H9 (cell line): ENCODE measurements at regions not wholly inside any gene's neighbourhood (a gene's known extent, or its start where the extent isn't known, plus 50 kb on each side); places are given as distances from the start of the nearest gene placed in this dataset.
A peak's percentile ranks its signal among the peaks of the same experiment; 100 is the strongest.

Experiments used
- DNase-seq: peaks from one replicate; pipeline ENCODE4 v3.0.0-alpha.2; 2017
- H2AFZ ChIP-seq: one replicate; pipeline ENCODE4 v1.6.1; 2013; ENCODE audit warnings: mild to moderate bottlenecking, low read length, control low read depth, moderate library complexity
- H2AK5ac ChIP-seq: 2 replicates; pipeline ENCODE4 v1.6.1; 2013; ENCODE audit warnings: low read length, control low read depth, mixed read lengths; ENCODE audit not compliant: insufficient read length
- H2BK120ac ChIP-seq: one replicate; pipeline ENCODE4 v1.6.1; 2013; ENCODE audit warnings: low read depth, mild to moderate bottlenecking, low read length, control low read depth, inconsistent platforms; ENCODE audit not compliant: poor library complexity, severe bottlenecking
- H2BK12ac ChIP-seq: 2 replicates; pipeline ENCODE4 v1.6.1; 2013; ENCODE audit warnings: low read length, control low read depth, mixed read lengths, low read depth; ENCODE audit not compliant: insufficient read length
- H2BK15ac ChIP-seq: 2 replicates; pipeline ENCODE4 v1.6.1; 2013; ENCODE audit warnings: low read depth, low read length, control low read depth
- H2BK20ac ChIP-seq: one replicate; pipeline ENCODE4 v1.6.1; 2013; ENCODE audit warnings: low read depth, mild to moderate bottlenecking, low read length, control low read depth, inconsistent platforms; ENCODE audit not compliant: poor library complexity, severe bottlenecking
- H2BK5ac ChIP-seq: 2 replicates; pipeline ENCODE4 v1.6.1; 2013; ENCODE audit warnings: low read length, control low read depth, mixed read lengths; ENCODE audit not compliant: insufficient read length
- H3K14ac ChIP-seq: 2 replicates; pipeline ENCODE4 v1.6.1; 2013; ENCODE audit warnings: low read length, control low read depth; ENCODE audit not compliant: insufficient read depth
- H3K18ac ChIP-seq: 2 replicates; pipeline ENCODE4 v1.6.1; 2013; ENCODE audit warnings: low read depth, mild to moderate bottlenecking, mixed read lengths, low read length, control low read depth; ENCODE audit not compliant: insufficient read length
- H3K23ac ChIP-seq: 2 replicates; pipeline ENCODE4 v1.6.1; 2013; ENCODE audit warnings: low read length, control low read depth, mixed read lengths, low read depth; ENCODE audit not compliant: insufficient read length
- H3K23me2 ChIP-seq: 2 replicates; pipeline ENCODE4 v1.6.1; 2013; ENCODE audit warnings: low read depth, mild to moderate bottlenecking, mixed read lengths, low read length, control low read depth; ENCODE audit not compliant: insufficient read length, poor library complexity, severe bottlenecking
- H3K27ac ChIP-seq: 2 replicates; pipeline ENCODE4 v1.5.1; 2013; ENCODE audit warnings: low read length, control low read depth, mixed read lengths, low read depth; ENCODE audit not compliant: insufficient read length
- H3K27me3 ChIP-seq: 2 replicates; pipeline ENCODE4 v1.6.1; 2013; ENCODE audit warnings: low read length, control low read depth, inconsistent platforms; ENCODE audit not compliant: insufficient read depth
- H3K4ac ChIP-seq: 2 replicates; pipeline ENCODE4 v1.6.1; 2013; ENCODE audit warnings: low read depth, mild to moderate bottlenecking, control low read depth, inconsistent platforms, low read length, moderate library complexity
- H3K4me1 ChIP-seq: 2 replicates; pipeline ENCODE4 v1.6.1; 2013; ENCODE audit warnings: low read length, control low read depth, inconsistent platforms; ENCODE audit not compliant: insufficient read depth
- H3K4me2 ChIP-seq: 2 replicates; pipeline ENCODE4 v1.6.1; 2013; ENCODE audit warnings: low read length, control low read depth, mixed read lengths; ENCODE audit not compliant: insufficient read length, insufficient read depth
- H3K56ac ChIP-seq: 2 replicates; pipeline ENCODE4 v1.6.1; 2013; ENCODE audit warnings: low read depth, mild to moderate bottlenecking, mixed read lengths, low read length, control low read depth; ENCODE audit not compliant: insufficient read length
- H3K79me1 ChIP-seq: 2 replicates; pipeline ENCODE4 v1.6.1; 2013; ENCODE audit warnings: low read depth, mild to moderate bottlenecking, moderate library complexity, low read length, control low read depth, inconsistent platforms; ENCODE audit not compliant: insufficient read depth, poor library complexity, severe bottlenecking
- H3K79me2 ChIP-seq: 2 replicates; pipeline ENCODE4 v1.6.1; 2013; ENCODE audit warnings: low read length, control low read depth, inconsistent platforms; ENCODE audit not compliant: insufficient read depth
- H3K9ac ChIP-seq: 2 replicates; pipeline ENCODE4 v1.6.1; 2013; ENCODE audit warnings: low read length, control low read depth, mixed read lengths; ENCODE audit not compliant: insufficient read length; ENCODE audit errors: extremely low read depth
- H3K9me3 ChIP-seq: one replicate; pipeline ENCODE4 v1.6.1; 2013; ENCODE audit warnings: low read depth, low read length, inconsistent platforms; ENCODE audit not compliant: control insufficient read depth
- H3T11ph ChIP-seq: one replicate; pipeline ENCODE4 v1.6.1; 2013; ENCODE audit warnings: mild to moderate bottlenecking, low read length, control low read depth, inconsistent platforms
- H4K20me1 ChIP-seq: one replicate; pipeline ENCODE4 v1.6.1; 2013; ENCODE audit not compliant: control insufficient read depth, insufficient read length, insufficient read depth
- H4K5ac ChIP-seq: 2 replicates; pipeline ENCODE4 v1.6.1; 2013; ENCODE audit warnings: low read depth, mild to moderate bottlenecking, mixed read lengths, low read length, control low read depth; ENCODE audit not compliant: insufficient read length
- H4K8ac ChIP-seq: replicated peaks from 2 replicates; pipeline ENCODE4 v1.6.1; 2013; ENCODE audit warnings: low read length, control low read depth, mixed read lengths, low read depth; ENCODE audit not compliant: insufficient read length
- H4K91ac ChIP-seq: 2 replicates; pipeline ENCODE4 v1.6.1; 2013; ENCODE audit warnings: low read depth, mild to moderate bottlenecking, moderate library complexity, mixed read lengths, low read length, control low read depth; ENCODE audit not compliant: insufficient read length
- H3K27ac Mint-ChIP-seq, 3 experiments: 2 replicates in 2 of 3; 3 replicates in 1 of 3; pipeline ENCODE4 v1.8.0; 2020 to 2021; ENCODE audit warnings: mixed read lengths in 3 of 3, mild to moderate bottlenecking in 1 of 3, moderate library complexity in 1 of 3
- H3K27me3 Mint-ChIP-seq: 2 replicates; pipeline ENCODE4 v1.8.0; 2021; ENCODE audit warnings: low read depth, mild to moderate bottlenecking, moderate library complexity, mixed read lengths
- H3K36me3 Mint-ChIP-seq, 3 experiments: 2 replicates in 2 of 3; 3 replicates in 1 of 3; pipeline ENCODE4 v1.8.0; 2020 to 2021; ENCODE audit warnings: low read depth in 3 of 3, mixed read lengths in 3 of 3; ENCODE audit not compliant: insufficient read depth in 1 of 3
- H3K4me1 Mint-ChIP-seq, 2 experiments: 2 replicates each; pipeline ENCODE4 v1.8.0; 2020; ENCODE audit warnings: mixed read lengths in 2 of 2
- H3K4me3 Mint-ChIP-seq, 2 experiments: 2 replicates in 1 of 2; 3 replicates in 1 of 2; pipeline ENCODE4 v1.8.0; 2020 to 2021; ENCODE audit warnings: mild to moderate bottlenecking in 2 of 2, mixed read lengths in 2 of 2, moderate library complexity in 1 of 2
- H3K9me3 Mint-ChIP-seq, 2 experiments: 2 replicates in 1 of 2; 3 replicates in 1 of 2; pipeline ENCODE4 v1.8.0; 2020; ENCODE audit warnings: mild to moderate bottlenecking in 2 of 2, mixed read lengths in 2 of 2, moderate library complexity in 1 of 2
- WGBS: extraction: QIAGEN DNeasy Blood & Tissue Kit; methylation state at CpG from one replicate; pipeline ENCODE4 v1.1.7; 2013; ENCODE audit warnings: missing lambda C conversion rate, low lambda C conversion rate, mixed read lengths; ENCODE audit not compliant: insufficient read length; ENCODE audit errors: extremely low coverage; 5-methylcytosine and 5-hydroxymethylcytosine counted together
- TF ChIP-seq, protein P1 (sequence below): fragments of 200-600 bp; sonication (generic); conservative IDR thresholded peaks from 3 replicates; pipeline ENCODE4 v1.8.0; 2021; ENCODE audit warnings: antibody characterized with exemption, mild to moderate bottlenecking

DNA sequence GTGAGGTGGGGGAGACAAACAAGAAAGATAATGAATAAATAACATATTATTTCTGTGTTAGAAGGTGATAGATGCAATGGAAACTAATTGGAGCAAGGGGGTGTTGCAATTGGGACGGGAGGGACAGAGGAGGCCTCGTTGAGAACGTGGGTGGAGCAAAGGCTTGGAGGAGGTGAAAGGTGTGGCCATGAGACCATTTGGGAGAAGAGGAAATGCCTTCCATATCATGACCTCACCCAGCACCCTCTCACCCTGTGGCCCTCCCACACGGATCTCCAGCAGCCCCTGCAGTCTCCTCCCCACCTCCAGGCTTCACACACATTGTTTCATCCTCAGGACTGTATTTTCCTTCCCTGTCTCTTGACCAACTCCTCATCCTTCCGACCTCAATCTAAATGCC, 85.3 kb upstream of the ARHGAP29 start:
- H2BK12ac ChIP-seq: no peak overlapping the region
- H4K5ac ChIP-seq: no peak overlapping the region
- H4K20me1 ChIP-seq: no peaks in the 10 kb centered on the region
- H4K8ac ChIP-seq: no peak overlapping the region
- peaks cover 15% of the 10 kb centered on the region; the same call in 1 of the 2 replicates for H3K4me1 ChIP-seq
- H2BK5ac ChIP-seq: no peak overlapping the region
- no peak overlapping the region for H3K9ac ChIP-seq
- H3K79me1 ChIP-seq: no peaks in the 10 kb centered on the region
- H3K4me2 ChIP-seq: no peak overlapping the region
- H3K23me2 ChIP-seq: no peaks in the 10 kb centered on the region
- H3K27ac Mint-ChIP-seq: 0 out of 7 replicates have a peak overlapping the region, but pooled peaks of 1 of the 3 experiments have one; percentile 7
- no peak overlapping the region for H2BK120ac ChIP-seq
- no peaks in the 10 kb centered on the region for H3K36me3 Mint-ChIP-seq
- H3K56ac ChIP-seq: no peak overlapping the region
- H3K27me3 Mint-ChIP-seq: no peaks in the 10 kb centered on the region
- H3K4me1 Mint-ChIP-seq: peaks cover 37 to 38% of the 10 kb centered on the region in 2 experiments
- H3T11ph ChIP-seq: no peak overlapping the region
- no peak overlapping the region for H2AFZ ChIP-seq
- no peaks in the 10 kb centered on the region for H3K9me3 ChIP-seq
- no peak overlapping the region for H3K27ac ChIP-seq
- no peak overlapping the region for H3K4me3 Mint-ChIP-seq
- no peak overlapping the region for H3K18ac ChIP-seq
- DNase-seq: no peak
- no peak overlapping the region for H4K91ac ChIP-seq
- H3K9me3 Mint-ChIP-seq: no peaks in the 10 kb centered on the region
- H3K27me3 ChIP-seq: no peaks in the 10 kb centered on the region
- H3K23ac ChIP-seq: no peak overlapping the region
- no peak overlapping the region for H3K14ac ChIP-seq
- no peak overlapping the region for H2BK15ac ChIP-seq
- no peak overlapping the region for H2AK5ac ChIP-seq
- H3K79me2 ChIP-seq: no peaks in the 10 kb centered on the region
- TF ChIP-seq, protein P1, sequence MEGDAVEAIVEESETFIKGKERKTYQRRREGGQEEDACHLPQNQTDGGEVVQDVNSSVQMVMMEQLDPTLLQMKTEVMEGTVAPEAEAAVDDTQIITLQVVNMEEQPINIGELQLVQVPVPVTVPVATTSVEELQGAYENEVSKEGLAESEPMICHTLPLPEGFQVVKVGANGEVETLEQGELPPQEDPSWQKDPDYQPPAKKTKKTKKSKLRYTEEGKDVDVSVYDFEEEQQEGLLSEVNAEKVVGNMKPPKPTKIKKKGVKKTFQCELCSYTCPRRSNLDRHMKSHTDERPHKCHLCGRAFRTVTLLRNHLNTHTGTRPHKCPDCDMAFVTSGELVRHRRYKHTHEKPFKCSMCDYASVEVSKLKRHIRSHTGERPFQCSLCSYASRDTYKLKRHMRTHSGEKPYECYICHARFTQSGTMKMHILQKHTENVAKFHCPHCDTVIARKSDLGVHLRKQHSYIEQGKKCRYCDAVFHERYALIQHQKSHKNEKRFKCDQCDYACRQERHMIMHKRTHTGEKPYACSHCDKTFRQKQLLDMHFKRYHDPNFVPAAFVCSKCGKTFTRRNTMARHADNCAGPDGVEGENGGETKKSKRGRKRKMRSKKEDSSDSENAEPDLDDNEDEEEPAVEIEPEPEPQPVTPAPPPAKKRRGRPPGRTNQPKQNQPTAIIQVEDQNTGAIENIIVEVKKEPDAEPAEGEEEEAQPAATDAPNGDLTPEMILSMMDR: no peak
- no peak overlapping the region for H2BK20ac ChIP-seq
- WGBS: no CpG with 5 or more reads among the region's 5 CpGs
- no peak overlapping the region for H3K4ac ChIP-seq
